NCI-H146 treated with DMSO at 0.1 percent for 48 hours (cell line): ENCODE measurements at regions not wholly inside any gene's neighbourhood (a gene's known extent, or its start where the extent isn't known, plus 50 kb on each side); places are given as distances from the start of the nearest gene placed in this dataset.

ENCODE experiments used
- DNase-seq: peaks from one replicate; lab custom pipeline; 2025; ENCODE audit not compliant: unreplicated experiment; lab: John Stamatoyannopoulos, UW

- DNase-seq, result no peak
These were observed 251.1 kb downstream of the SLC4A3 start for GRCh38 chr2:219878516-219878915.

- no peak for DNase-seq
These were observed 254.4 kb downstream of the SLC4A3 start for GRCh38 chr2:219881851-219882250.

GRCh38 chr2:219886615-219887014 lies 259.2 kb downstream of the SLC4A3 start:
- DNase-seq, result no peak

- no peak for DNase-seq
These were observed 260.4 kb downstream of the SLC4A3 start for GRCh38 chr2:219887870-219888269.

- no peak for DNase-seq
These were observed 266.1 kb downstream of the SLC4A3 start for GRCh38 chr2:219893541-219893940.

- no peak for DNase-seq
These were observed 270.0 kb downstream of the SLC4A3 start for GRCh38 chr2:219897456-219897855.

GRCh38 chr2:219901155-219901554 lies 273.7 kb downstream of the SLC4A3 start:
- no peak for DNase-seq

GRCh38 chr2:219902891-219903552 lies 275.6 kb downstream of the SLC4A3 start:
- DNase-seq, result no peak

- no peak for DNase-seq
These were observed 278.2 kb downstream of the SLC4A3 start for GRCh38 chr2:219905640-219906039.

GRCh38 chr2:219906114-219907010 lies 278.9 kb downstream of the SLC4A3 start:
- no peak for DNase-seq

GRCh38 chr2:219907011-219907365 lies 279.6 kb downstream of the SLC4A3 start:
- no peak for DNase-seq

- no peak for DNase-seq
These were observed 281.1 kb downstream of the SLC4A3 start for GRCh38 chr2:219908538-219908937.

GRCh38 chr2:219911541-219911940 lies 284.1 kb downstream of the SLC4A3 start:
- DNase-seq, result no peak

GRCh38 chr2:219912491-219912921 lies 285.1 kb downstream of the SLC4A3 start:
- DNase-seq, result no peak

- DNase-seq, result no peak
These were observed 287.1 kb downstream of the SLC4A3 start for GRCh38 chr2:219914577-219914976.

GRCh38 chr2:219916281-219916680 lies 288.9 kb downstream of the SLC4A3 start:
- no peak for DNase-seq

- no peak for DNase-seq
These were observed 289.5 kb downstream of the SLC4A3 start for GRCh38 chr2:219916726-219917440.

- DNase-seq, result no peak
These were observed 290.8 kb downstream of the SLC4A3 start for GRCh38 chr2:219918254-219918653.

- no peak for DNase-seq
These were observed 291.5 kb downstream of the SLC4A3 start for GRCh38 chr2:219918944-219919343.

- no peak for DNase-seq
These were observed 292.1 kb downstream of the SLC4A3 start for GRCh38 chr2:219919506-219919905.

- no peak for DNase-seq
These were observed 302.4 kb downstream of the SLC4A3 start for GRCh38 chr2:219929835-219930234.

GRCh38 chr2:219939647-219940046 lies 312.2 kb downstream of the SLC4A3 start:
- DNase-seq, result no peak
